ENCODE measurements at regions not wholly inside any gene's neighbourhood (a gene's known extent, or its start where the extent isn't known, plus 50 kb on each side); places are given as distances from the start of the nearest gene placed in this dataset.
"Not testable (repeated sequence)": the region's sequence is repeated elsewhere in the genome, so short reads cannot be mapped to it uniquely, and the experiment has no call there.

- Histone ChIP-seq H3K27me3 (ENCODE audit: low read depth) (no peaks in the 10 kb centered on the region), H3K36me3 (no peaks in the 10 kb centered on the region), H3K9me3 (replicated peaks) (peaks cover 26% of the 10 kb centered on the region), H3K4me3 (no peak overlapping the region), H3K4me1 (no peaks in the 10 kb centered on the region), H3K27ac (replicated peaks) (no peak overlapping the region)
- no peak for DNase-seq
- no peak for TF ChIP-seq CTCF (IDR thresholded peaks at IDR 0.05; ENCODE audit: borderline replicate concordance)
- intact Hi-C loops (cut with micrococcal nuclease) = no loop called here
These were observed 245.5 kb upstream of the DDHD1 start for GRCh38 chr14:53398616-53399015.

- H3K9me3 ChIP-seq (replicated peaks) = peaks cover 26% of the 10 kb centered on the region
- H3K4me3 ChIP-seq; H3K27ac ChIP-seq (replicated peaks); intact Hi-C loops (cut with micrococcal nuclease); DNase-seq; H3K36me3 ChIP-seq; H3K27me3 ChIP-seq (ENCODE audit: low read depth); H3K4me1 ChIP-seq: not testable (repeated sequence)
These were observed 242.1 kb upstream of the DDHD1 start for GRCh38 chr14:53395267-53395666.

- intact Hi-C loops (cut with micrococcal nuclease) = no loop called here
- no peak for TF ChIP-seq CTCF (IDR thresholded peaks at IDR 0.05; ENCODE audit: borderline replicate concordance)
- peaks cover 26% of the 10 kb centered on the region for H3K9me3 ChIP-seq (replicated peaks)
These were observed 238.6 kb upstream of the DDHD1 start for GRCh38 chr14:53391631-53392285.

GRCh38 chr14:53391156-53391555 is 238.0 kb upstream of the DDHD1 start:
- Histone ChIP-seq H3K4me3 (no peak overlapping the region), H3K36me3 (no peaks in the 10 kb centered on the region), H3K4me1 (no peaks in the 10 kb centered on the region), H3K9me3 (replicated peaks) (peaks cover 20% of the 10 kb centered on the region), H3K27me3 (ENCODE audit: low read depth) (no peaks in the 10 kb centered on the region), H3K27ac (replicated peaks) (no peak overlapping the region)
- DNase-seq = no peak
- intact Hi-C loops (cut with micrococcal nuclease) = no loop called here
- no peak for TF ChIP-seq CTCF (IDR thresholded peaks at IDR 0.05; ENCODE audit: borderline replicate concordance)

More at GRCh38 chr14:53391631-53392285, 238.6 kb upstream of the DDHD1 start:
- no peak overlapping the region for H3K27ac ChIP-seq (replicated peaks)
- H3K27me3 ChIP-seq (ENCODE audit: low read depth) = no peaks in the 10 kb centered on the region
- H3K36me3 ChIP-seq = no peaks in the 10 kb centered on the region
- DNase-seq = no peak
- H3K4me3 ChIP-seq = no peak overlapping the region
- no peaks in the 10 kb centered on the region for H3K4me1 ChIP-seq

GRCh38 chr14:53390008-53390407 is 236.9 kb upstream of the DDHD1 start:
- no peaks in the 10 kb centered on the region for H3K4me1 ChIP-seq
- intact Hi-C loops (cut with micrococcal nuclease) = no loop called here

More at GRCh38 chr14:53390008-53390407, 236.9 kb upstream of the DDHD1 start:
- H3K27me3 ChIP-seq (ENCODE audit: low read depth) = no peaks in the 10 kb centered on the region
- H3K9me3 ChIP-seq (replicated peaks) = peaks cover 8% of the 10 kb centered on the region
- H3K27ac ChIP-seq (replicated peaks) = no peak overlapping the region
- H3K4me3 ChIP-seq = no peak overlapping the region
- TF ChIP-seq CTCF (IDR thresholded peaks at IDR 0.05; ENCODE audit: borderline replicate concordance) = no peak
- H3K36me3 ChIP-seq = no peaks in the 10 kb centered on the region
- no peak for DNase-seq

Data from left ventricle myocardium inferior (tissue), 1 donor.